GM23248 (cell line): ENCODE measurements at regions not wholly inside any gene's neighbourhood (a gene's known extent, or its start where the extent isn't known, plus 50 kb on each side); places are given as distances from the start of the nearest gene placed in this dataset.
A peak's percentile ranks its signal among the peaks of the same experiment; 100 is the strongest.

Experiments
- DNase-seq: peaks from one replicate; pipeline ENCODE4 v3.0.0-alpha.2; 2015
- H2AFZ ChIP-seq: fragments of 200-600 bp; sonication (generic); 2 replicates; pipeline ENCODE4 v1.6.1; 2016; ENCODE audit warnings: antibody characterized with exemption
- H3F3A ChIP-seq: fragments of 200-600 bp; sonication (generic); 2 replicates; pipeline ENCODE4 v1.6.1; 2016; ENCODE audit warnings: mild to moderate bottlenecking, antibody characterized with exemption, mixed run types; ENCODE audit not compliant: insufficient read depth
- H3K27ac ChIP-seq: fragments of 200-600 bp; sonication (generic); 2 replicates; pipeline ENCODE4 v1.5.1; 2016; ENCODE audit warnings: mild to moderate bottlenecking
- H3K27me3 ChIP-seq: fragments of 200-600 bp; sonication (generic); replicated peaks from 2 replicates; pipeline ENCODE4 v1.6.1; 2016; ENCODE audit warnings: mild to moderate bottlenecking; ENCODE audit not compliant: insufficient read depth
- H3K36me3 ChIP-seq: fragments of 200-600 bp; sonication (generic); 2 replicates; pipeline ENCODE4 v1.6.1; 2016; ENCODE audit warnings: low read depth, mild to moderate bottlenecking
- H3K4me1 ChIP-seq: fragments of 200-600 bp; sonication (generic); 2 replicates; pipeline ENCODE4 v1.6.1; 2016; ENCODE audit warnings: mild to moderate bottlenecking; ENCODE audit not compliant: insufficient read depth
- H3K4me2 ChIP-seq: fragments of 200-600 bp; sonication (generic); one replicate; pipeline ENCODE4 v1.6.1; 2016; ENCODE audit warnings: mild to moderate bottlenecking; ENCODE audit not compliant: unreplicated experiment
- H3K4me3 ChIP-seq: fragments of 200-600 bp; sonication (generic); 2 replicates; pipeline ENCODE4 v1.5.1; 2016; ENCODE audit warnings: mild to moderate bottlenecking
- H3K79me2 ChIP-seq: fragments of 200-600 bp; sonication (generic); 2 replicates; pipeline ENCODE4 v1.6.1; 2016; ENCODE audit warnings: mild to moderate bottlenecking; ENCODE audit not compliant: insufficient read depth
- H3K9ac ChIP-seq: fragments of 200-600 bp; sonication (generic); 2 replicates; pipeline ENCODE4 v1.6.1; 2016; ENCODE audit warnings: mild to moderate bottlenecking
- H3K9me2 ChIP-seq: fragments of 200-600 bp; sonication (generic); 2 replicates; pipeline ENCODE4 v1.6.1; 2016; ENCODE audit warnings: mixed run types, mild to moderate bottlenecking, moderate library complexity; ENCODE audit not compliant: insufficient read depth
- H3K9me3 ChIP-seq: fragments of 200-600 bp; sonication (generic); one replicate; pipeline ENCODE4 v1.6.1; 2017; ENCODE audit warnings: low read depth
- H4K20me1 ChIP-seq: fragments of 200-600 bp; sonication (generic); 2 replicates; pipeline ENCODE4 v1.6.0; 2016; ENCODE audit not compliant: insufficient read depth
- EZH2 ChIP-seq: fragments of 200-600 bp; sonication (generic); IDR thresholded peaks from 2 replicates; pipeline ENCODE4 v1.6.1; 2018; ENCODE audit warnings: antibody characterized with exemption, mild to moderate bottlenecking; ENCODE audit not compliant: insufficient read depth, poor library complexity, severe bottlenecking
- EZH2phosphoT487 ChIP-seq: fragments of 200-600 bp; sonication (generic); IDR thresholded peaks from 2 replicates; pipeline ENCODE4 v1.6.1; 2018; ENCODE audit warnings: antibody characterized with exemption, moderate library complexity, mild to moderate bottlenecking, low read depth; ENCODE audit not compliant: insufficient read depth
- WGBS, 2 experiments: methylation state at CpG; one replicate each; pipeline ENCODE4 v1.1.6; 2015 to 2017; ENCODE audit warnings: low lambda C conversion rate in 2 of 2, low coverage in 1 of 2; ENCODE audit errors: missing lambda C conversion rate in 2 of 2; 5-methylcytosine and 5-hydroxymethylcytosine counted together
- in situ Hi-C: fragments of 300-500 bp; cut with MboI; formaldehyde crosslinking; loops from 2 replicates; pipeline ENCODE4 v1.15.0; 2020

- Histone ChIP-seq H3K4me3 (no peak overlapping the region), H3K27me3 (no peaks in the 10 kb centered on the region), H3K79me2 (no peaks in the 10 kb centered on the region), H3K4me2 (no peak overlapping the region), H3K27ac (no peak overlapping the region), H3K36me3 (no peaks in the 10 kb centered on the region), H3K9me3 (no peaks in the 10 kb centered on the region), H3K4me1 (peaks cover 9% of the 10 kb centered on the region), H2AFZ (no peak overlapping the region), H3F3A (no peaks in the 10 kb centered on the region), H3K9ac (no peak overlapping the region), H4K20me1 (no peaks in the 10 kb centered on the region), H3K9me2 (no peaks in the 10 kb centered on the region)
- no peak for DNase-seq
- in situ Hi-C loops: no loop called here
- TF ChIP-seq EZH2 (no peak), EZH2phosphoT487 (no peak)
- 72 to 86% methylated on average over 4 of the region's 4 CpGs for whole genome bisulfite sequencing, 2 experiments
Measured at GRCh38 chr10:117686606-117687005, 144.1 kb downstream of the EMX2 start.

- H4K20me1 ChIP-seq: no peaks in the 10 kb centered on the region
- H3K27me3 ChIP-seq: no peaks in the 10 kb centered on the region
- WGBS, 2 experiments: 42 to 52% methylated on average over 3 of the region's 3 CpGs
- H3K4me1 ChIP-seq: peaks cover 9% of the 10 kb centered on the region
- no peak overlapping the region for H2AFZ ChIP-seq
- no peak overlapping the region for H3K27ac ChIP-seq
- H3K79me2 ChIP-seq: no peaks in the 10 kb centered on the region
- H3F3A ChIP-seq: no peaks in the 10 kb centered on the region
- H3K4me3 ChIP-seq: no peak overlapping the region
- no peaks in the 10 kb centered on the region for H3K9me3 ChIP-seq
- no peaks in the 10 kb centered on the region for H3K36me3 ChIP-seq
- DNase-seq: no peak
- H3K9me2 ChIP-seq: no peaks in the 10 kb centered on the region
- in situ Hi-C loops: no loop called here
- no peak overlapping the region for H3K4me2 ChIP-seq
- TF ChIP-seq EZH2 (no peak), EZH2phosphoT487 (no peak)
- H3K9ac ChIP-seq: no peak overlapping the region
Measured at GRCh38 chr10:117688358-117688757, 145.8 kb downstream of the EMX2 start.

- Histone ChIP-seq H3K27ac (no peak overlapping the region), H4K20me1 (no peaks in the 10 kb centered on the region), H3K79me2 (no peaks in the 10 kb centered on the region), H3K4me2 (no peak overlapping the region), H3K4me1 (peaks cover 4% of the 10 kb centered on the region), H3K9ac (no peak overlapping the region), H3K4me3 (no peak overlapping the region), H2AFZ (no peak overlapping the region), H3K9me3 (no peaks in the 10 kb centered on the region), H3K27me3 (no peaks in the 10 kb centered on the region), H3F3A (no peaks in the 10 kb centered on the region), H3K9me2 (no peaks in the 10 kb centered on the region), H3K36me3 (no peaks in the 10 kb centered on the region)
- TF ChIP-seq EZH2 (no peak), EZH2phosphoT487 (no peak)
- in situ Hi-C loops: no loop called here
- 84 to 89% methylated on average over 5 of the region's 5 CpGs for WGBS, 2 experiments
- no peak for DNase-seq
Measured at GRCh38 chr10:117689566-117689965, 147.0 kb downstream of the EMX2 start.

GRCh38 chr10:117690359-117690758, 147.8 kb downstream of the EMX2 start:
- no peak overlapping the region for H3K4me3 ChIP-seq
- no peak overlapping the region for H3K4me2 ChIP-seq
- no peaks in the 10 kb centered on the region for H3K9me3 ChIP-seq
- no peaks in the 10 kb centered on the region for H3K4me1 ChIP-seq
- in situ Hi-C loops: no loop called here
- H2AFZ ChIP-seq: no peak overlapping the region
- no peak for DNase-seq
- no peaks in the 10 kb centered on the region for H3K79me2 ChIP-seq
- H3K27me3 ChIP-seq: no peaks in the 10 kb centered on the region
- no peaks in the 10 kb centered on the region for H3K36me3 ChIP-seq
- H4K20me1 ChIP-seq: no peaks in the 10 kb centered on the region
- no peak overlapping the region for H3K9ac ChIP-seq
- TF ChIP-seq EZH2 (no peak), EZH2phosphoT487 (no peak)
- no peaks in the 10 kb centered on the region for H3K9me2 ChIP-seq
- no peak overlapping the region for H3K27ac ChIP-seq
- 74 to 84% methylated on average over 6 of the region's 6 CpGs for WGBS, 2 experiments
- H3F3A ChIP-seq: no peaks in the 10 kb centered on the region

GRCh38 chr10:117694190-117694589, 151.6 kb downstream of the EMX2 start:
- no peaks in the 10 kb centered on the region for H3K4me1 ChIP-seq
- peak; percentile 53 for DNase-seq
- no peaks in the 10 kb centered on the region for H3K9me3 ChIP-seq
- H2AFZ ChIP-seq: no peak overlapping the region
- TF ChIP-seq EZH2phosphoT487 (no peak), EZH2 (no peak)
- no peak overlapping the region for H3K27ac ChIP-seq
- H3K79me2 ChIP-seq: no peaks in the 10 kb centered on the region
- 0 out of 2 replicates have a peak, but pooled peaks cover 3% of the 10 kb centered on the region for H3F3A ChIP-seq
- WGBS, 2 experiments: 74 to 75% methylated on average over 6 of the region's 6 CpGs
- H3K4me3 ChIP-seq: no peak overlapping the region
- no peak overlapping the region for H3K9ac ChIP-seq
- in situ Hi-C loops: no loop called here
- H3K36me3 ChIP-seq: no peaks in the 10 kb centered on the region
- no peaks in the 10 kb centered on the region for H4K20me1 ChIP-seq
- H3K27me3 ChIP-seq: no peaks in the 10 kb centered on the region
- H3K4me2 ChIP-seq: no peak overlapping the region
- H3K9me2 ChIP-seq: no peaks in the 10 kb centered on the region
